ENCODE measurements at regions not wholly inside any gene's neighbourhood (a gene's known extent, or its start where the extent isn't known, plus 50 kb on each side); places are given as distances from the start of the nearest gene placed in this dataset.

DNA sequence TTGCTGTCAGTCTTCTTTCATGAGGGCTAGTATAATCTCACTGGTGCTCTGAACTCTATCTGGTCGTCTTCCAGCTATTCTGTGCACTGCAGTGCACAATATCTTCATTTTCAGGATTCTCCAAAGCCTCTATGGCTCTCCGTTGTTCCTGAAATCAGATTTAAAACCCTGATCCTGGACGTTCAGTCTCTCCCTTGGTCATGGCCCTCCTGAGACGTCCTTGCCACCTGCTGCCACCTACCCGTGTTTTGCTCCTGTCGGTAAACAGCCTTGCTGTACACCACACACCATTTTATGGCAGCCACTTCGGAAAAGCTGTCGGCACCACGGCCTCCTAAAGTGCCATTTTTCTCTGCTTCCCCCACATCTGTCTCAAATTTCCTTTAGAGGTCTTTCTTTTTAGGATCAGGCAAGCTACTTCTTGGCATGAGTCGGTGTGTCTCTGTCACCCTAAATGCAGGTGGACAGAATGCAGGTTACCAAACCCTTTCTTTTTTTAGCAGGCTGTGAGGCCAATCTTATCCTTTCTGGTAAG, 170.0 kb downstream of the HRH4 start:
- TF ChIP-seq POLR2A (IDR thresholded peaks at IDR 0.05), result no peak
- TF ChIP-seq, protein P1, sequence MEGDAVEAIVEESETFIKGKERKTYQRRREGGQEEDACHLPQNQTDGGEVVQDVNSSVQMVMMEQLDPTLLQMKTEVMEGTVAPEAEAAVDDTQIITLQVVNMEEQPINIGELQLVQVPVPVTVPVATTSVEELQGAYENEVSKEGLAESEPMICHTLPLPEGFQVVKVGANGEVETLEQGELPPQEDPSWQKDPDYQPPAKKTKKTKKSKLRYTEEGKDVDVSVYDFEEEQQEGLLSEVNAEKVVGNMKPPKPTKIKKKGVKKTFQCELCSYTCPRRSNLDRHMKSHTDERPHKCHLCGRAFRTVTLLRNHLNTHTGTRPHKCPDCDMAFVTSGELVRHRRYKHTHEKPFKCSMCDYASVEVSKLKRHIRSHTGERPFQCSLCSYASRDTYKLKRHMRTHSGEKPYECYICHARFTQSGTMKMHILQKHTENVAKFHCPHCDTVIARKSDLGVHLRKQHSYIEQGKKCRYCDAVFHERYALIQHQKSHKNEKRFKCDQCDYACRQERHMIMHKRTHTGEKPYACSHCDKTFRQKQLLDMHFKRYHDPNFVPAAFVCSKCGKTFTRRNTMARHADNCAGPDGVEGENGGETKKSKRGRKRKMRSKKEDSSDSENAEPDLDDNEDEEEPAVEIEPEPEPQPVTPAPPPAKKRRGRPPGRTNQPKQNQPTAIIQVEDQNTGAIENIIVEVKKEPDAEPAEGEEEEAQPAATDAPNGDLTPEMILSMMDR (IDR thresholded peaks at IDR 0.05), result no peak

Data from suprapubic skin (tissue), 3 donors.